ENCODE measurements at regions not wholly inside any gene's neighbourhood (a gene's known extent, or its start where the extent isn't known, plus 50 kb on each side); places are given as distances from the start of the nearest gene placed in this dataset.

GRCh38 chr1:47701283-47701682 lies 263.4 kb downstream of the FOXD2 start:
- TF ChIP-seq CTCF (conservative IDR thresholded peaks at IDR 0.05; ENCODE audit: low read depth, low read length) = no peak
- TF ChIP-seq EZH2 (IDR thresholded peaks at IDR 0.05; ENCODE audit: low read length, unreplicated experiment) = no peak
- no peak for TF ChIP-seq EZH2phosphoT487 (IDR thresholded peaks at IDR 0.05; ENCODE audit: borderline replicate concordance, low read length)
